HG03135 (cell line): ENCODE measurements at regions not wholly inside any gene's neighbourhood (a gene's known extent, or its start where the extent isn't known, plus 50 kb on each side); places are given as distances from the start of the nearest gene placed in this dataset.
"Not testable (repeated sequence)": the region's sequence is repeated elsewhere in the genome, so short reads cannot be mapped to it uniquely, and the experiment has no call there.

ENCODE experiments used
- ATAC-seq: cut with Tn5 transposase; IDR thresholded peaks from one replicate; pipeline ENCODE4 v1.9.1; 2021; ENCODE audit warnings: mild to moderate bottlenecking, moderate library complexity; ENCODE audit not compliant: unreplicated experiment

DNA sequence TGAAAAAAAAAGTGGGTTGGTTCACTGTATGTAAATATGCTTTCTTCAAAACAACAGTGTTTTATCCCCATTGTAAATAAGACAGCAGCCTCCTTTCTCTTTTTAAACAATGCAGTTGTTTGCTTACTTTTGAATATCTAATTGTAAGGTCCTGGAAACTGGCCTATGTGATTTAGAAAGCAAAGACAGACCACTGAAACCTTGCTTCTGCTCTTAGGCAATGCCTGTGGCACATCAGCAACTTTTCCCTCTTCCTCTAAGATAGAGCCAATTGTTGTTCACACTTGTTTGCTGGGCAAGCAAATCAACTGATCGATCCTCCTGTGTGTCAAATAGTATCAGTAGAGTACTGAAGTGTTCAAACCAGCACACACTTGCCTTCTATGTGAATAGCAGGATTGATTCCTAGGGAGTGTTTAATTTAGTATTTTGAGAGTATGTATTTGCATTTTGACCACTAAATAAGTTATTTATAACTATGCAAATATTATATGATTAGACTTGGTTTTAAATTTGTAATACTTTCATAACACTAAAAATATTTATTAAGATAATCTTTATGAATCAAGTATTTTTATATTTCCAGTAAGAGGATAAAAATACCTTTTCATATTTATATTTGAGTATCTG lies 55.4 kb upstream of the GRPR start:
- peak; percentile 84 for ATAC-seq

DNA sequence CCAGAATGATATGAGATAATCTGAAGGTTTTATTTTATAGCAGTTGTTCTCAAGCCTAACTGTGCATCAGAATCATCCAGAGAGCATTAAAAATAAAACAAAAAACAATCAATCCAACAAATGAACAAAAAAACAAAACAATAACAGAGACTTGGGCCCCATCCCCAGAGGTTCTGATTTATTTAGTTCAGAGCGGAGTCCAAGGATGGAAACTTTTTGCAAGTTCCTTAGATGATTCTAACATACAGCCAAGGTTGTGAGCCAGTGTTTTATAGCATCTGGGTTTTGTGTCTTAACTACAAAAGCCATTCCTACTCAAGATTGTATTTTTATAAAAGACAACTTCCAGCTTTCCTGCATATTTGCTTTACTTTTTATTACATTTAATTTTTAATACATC lies 59.4 kb upstream of the GRPR start:
- ATAC-seq = no peak

DNA sequence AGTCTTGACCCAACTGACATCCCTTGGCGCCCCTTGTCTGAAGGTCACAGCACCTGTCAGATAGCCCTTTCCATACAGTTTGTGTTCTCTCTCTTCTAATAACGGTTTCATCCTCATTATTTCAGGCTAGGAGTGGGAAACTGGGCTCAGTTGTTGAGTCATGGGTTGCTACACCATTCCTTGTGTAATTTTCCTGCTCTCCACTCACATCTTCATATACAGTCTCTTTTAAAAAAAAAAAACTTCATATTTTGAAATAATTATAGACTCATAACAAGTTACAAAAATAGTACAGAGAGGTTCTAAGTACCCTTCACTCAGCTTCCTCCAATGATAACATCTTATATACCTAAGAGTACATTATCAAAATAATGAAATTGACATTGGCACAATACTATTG lies 60.2 kb upstream of the GRPR start:
- no peak for ATAC-seq

DNA sequence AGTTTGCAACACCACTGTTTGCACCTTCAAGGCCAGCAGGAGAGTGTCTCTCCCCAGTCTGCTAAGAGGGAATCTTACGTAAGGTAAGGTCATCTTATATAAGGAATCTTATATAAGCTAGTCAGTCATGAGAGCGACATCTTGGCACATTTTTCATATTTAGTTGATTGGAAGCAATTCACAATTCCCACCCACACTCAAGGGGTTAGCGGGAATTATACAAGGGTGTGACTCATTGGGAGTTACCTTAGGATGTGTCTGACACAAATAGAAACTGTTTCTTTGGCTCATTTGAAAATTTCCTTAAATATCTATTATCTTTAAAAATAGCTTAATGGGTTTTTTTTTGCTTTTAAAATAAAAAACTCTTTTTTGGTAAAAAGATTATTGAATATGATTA lies 62.1 kb upstream of the GRPR start:
- no peak for ATAC-seq

DNA sequence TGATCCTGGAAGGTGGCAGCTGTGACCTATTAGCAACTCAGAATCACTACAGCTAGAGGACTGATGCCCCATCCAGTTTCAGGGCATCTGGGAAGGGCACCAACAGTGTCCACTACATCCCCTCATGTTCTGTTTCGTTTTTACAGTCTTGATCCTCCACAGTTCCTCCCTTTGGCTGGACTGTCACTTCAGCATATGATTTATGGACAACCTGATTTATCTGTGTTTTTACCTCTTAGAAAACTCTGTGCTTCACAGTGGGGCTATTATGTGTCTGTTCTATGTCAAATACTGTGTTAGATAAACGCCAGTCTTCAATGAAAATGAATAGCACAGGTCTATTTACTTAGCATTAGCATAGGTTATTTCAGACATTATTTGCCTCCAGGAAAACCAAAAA lies 63.1 kb upstream of the GRPR start:
- no peak for ATAC-seq

DNA sequence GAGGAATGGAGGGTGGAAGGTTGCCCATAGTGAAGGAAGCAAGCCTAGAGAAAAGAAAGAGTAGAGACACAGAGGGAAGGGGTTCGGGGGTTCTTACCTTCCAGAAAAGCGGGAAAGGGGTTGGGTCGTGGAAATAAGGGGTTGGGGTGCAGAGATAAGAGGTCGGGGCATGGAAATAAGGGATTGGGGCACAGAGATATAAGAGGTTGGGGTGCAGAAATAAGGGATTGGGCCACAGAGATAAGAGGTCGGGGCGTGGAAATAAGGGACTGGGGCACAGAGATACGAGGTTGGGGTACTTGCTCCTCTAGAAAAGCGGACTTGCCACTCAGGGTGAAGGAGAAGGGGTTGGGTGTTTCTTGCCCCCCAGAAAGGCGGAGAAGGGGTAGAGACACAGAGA lies 74.2 kb upstream of the GRPR start:
- ATAC-seq = not testable (repeated sequence)

DNA sequence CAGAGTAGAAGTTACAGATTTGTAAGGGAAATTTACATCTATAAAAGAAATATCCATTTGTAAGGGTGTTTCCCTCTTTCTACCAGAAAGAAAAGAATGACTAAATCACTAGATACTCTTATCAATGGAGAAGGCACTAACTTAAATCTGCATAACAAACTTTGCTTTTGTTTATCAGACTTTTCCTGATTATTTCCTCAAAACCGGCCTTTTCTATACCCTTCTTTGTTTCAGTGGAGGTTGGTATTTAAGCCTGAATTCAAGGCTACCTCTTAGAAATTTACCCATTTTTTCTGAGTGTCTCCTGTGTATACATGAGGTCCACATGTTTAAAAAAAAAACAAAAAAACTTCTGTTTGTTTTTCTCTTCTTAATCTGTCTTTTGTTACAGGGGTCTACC lies 80.4 kb upstream of the GRPR start:
- ATAC-seq = no peak

DNA sequence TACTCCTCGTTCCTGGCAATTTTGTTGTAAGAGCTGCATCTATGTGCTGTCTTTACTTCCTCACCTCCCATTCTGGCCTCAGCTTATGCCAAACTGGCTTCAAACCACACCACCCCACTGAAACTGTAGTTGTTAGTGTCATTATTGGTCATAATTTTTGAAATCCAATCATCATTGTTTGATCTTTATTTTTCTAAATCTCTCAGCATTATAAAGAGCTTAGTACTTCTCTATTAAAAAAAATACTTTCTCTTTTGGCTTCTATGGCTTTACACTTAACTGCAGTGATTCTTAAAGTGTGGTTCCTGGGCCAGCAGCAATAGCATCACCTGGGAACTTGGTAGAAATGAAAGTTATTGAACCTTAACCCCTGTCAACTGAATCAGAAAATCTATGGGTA lies 83.5 kb upstream of the GRPR start:
- no peak for ATAC-seq

DNA sequence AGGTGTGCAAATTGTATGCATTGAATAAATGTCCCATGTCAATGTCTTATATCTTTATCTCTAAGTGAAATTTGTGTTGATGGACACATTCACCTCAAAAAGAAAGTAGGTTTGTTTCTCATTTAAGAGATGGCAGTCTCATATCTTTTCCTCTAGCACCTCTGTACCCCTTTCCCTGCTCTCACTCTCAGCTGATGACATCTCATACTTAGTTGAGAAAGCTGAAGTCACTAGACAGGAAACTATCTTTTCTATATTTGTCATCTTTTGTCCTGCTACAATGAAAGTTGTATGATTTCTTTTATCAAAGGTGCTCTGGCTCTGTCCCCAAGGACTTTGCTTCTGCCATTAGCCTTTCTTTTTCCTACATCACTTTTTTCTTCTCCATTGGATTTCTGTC lies 84.0 kb upstream of the GRPR start:
- no peak for ATAC-seq

DNA sequence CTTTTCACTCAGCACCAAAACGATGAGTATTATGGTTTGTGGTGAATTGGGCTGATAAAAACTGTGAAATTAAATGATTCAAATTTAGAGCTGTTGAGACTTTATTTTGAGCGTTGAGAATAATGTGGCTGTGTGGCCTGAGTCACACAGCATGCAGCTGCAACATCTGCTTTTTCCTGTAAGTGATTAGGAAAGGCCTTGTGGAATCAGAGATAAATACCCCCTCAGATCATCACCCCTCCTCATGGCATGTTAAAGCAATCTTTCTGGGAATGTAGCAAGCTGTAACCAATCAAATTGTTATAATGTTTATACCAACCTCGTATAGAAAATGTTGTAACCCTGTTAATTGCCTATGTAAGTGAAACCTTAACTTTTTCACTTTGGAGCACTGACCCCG lies 90.0 kb upstream of the GRPR start:
- ATAC-seq = no peak

DNA sequence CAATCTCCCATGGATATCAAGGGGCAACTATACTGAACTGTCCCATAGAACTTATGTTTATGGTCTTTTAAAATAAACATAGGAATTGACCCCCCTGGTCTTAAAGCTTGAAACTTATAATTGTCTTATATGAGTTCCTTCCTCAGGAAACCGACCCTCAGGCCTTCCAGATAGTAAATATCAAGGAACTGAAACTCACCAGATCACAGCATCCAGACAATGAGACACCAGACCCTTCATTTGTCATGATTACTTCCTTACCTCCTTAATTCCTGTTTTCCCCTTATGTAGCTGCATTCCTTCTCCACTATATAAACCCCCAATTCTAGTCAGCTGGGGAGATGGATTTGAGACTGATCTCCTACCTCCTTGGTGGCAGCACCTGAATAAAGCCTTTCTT lies 94.8 kb upstream of the GRPR start:
- ATAC-seq = no peak

DNA sequence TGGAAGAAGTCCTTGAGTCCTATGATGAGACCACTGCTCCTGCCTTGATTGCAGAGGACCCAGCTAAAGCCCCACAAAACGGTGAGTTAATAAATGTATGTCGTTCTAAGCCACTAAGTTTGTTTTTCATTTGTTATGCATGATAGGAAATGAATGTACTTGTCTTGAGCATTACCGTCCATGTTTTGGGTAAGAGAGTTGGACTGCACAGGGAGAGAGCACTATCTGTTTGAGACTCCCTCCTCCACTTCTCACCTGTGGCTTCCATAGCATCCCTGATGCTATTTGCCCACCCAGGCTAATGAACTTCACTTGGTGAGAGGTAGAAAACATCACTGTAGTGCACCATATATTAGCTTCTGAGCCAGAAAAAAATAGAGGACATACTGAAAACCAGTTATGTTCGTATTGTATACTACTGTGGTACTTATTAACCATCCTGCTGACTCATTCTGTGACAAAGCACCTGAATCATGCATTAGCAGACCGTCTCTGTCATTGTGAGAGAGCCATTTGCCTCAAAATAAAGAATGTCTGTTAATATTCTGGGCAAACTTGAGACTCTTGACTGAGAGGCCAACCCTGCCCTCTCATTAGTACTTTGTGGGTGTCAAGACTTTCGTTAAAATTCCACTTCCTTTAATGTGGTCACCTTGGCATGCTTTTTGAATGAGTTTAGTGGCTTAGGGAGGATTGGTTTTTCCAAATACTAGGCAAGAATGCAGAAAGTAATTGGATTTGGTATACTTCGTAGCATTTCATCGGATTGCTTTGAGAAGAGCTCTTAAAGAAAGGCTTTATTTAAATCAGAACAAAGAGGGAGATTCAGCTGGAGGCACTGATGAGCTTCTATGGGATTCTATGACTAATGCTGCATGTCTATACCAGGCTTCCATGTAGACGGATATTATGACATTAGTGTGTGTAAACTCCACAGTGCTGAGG lies 99.3 kb upstream of the GRPR start:
- ATAC-seq = peak; percentile 97

DNA sequence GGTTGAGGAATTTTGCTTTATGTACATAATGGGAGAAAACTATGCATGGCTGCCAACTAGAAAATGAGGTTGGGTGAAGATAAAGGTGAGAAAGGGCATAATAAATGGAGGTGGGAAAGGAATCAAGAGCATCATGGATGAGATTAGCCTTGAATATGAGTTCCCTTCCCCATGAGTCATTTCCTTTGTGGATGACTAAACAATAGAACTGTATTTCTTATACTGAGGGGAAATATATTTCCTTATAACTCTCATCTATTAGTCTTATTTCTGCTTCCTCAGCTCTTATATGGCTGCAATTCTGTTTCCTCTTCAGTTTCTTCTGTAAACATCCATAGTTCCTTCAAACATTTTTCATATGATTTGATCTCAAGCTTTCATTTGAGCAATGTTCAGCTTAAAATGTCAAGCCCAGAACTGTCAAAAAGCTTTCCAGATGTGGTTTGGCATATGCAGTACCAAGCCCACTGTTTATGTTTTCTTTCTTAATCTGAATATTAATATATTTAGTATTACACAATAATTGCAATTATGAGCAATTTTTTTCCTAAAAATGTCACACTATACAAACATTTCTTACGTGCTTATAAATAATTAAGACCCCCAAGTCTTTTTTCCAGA lies 100.7 kb upstream of the GRPR start:
- no peak for ATAC-seq

DNA sequence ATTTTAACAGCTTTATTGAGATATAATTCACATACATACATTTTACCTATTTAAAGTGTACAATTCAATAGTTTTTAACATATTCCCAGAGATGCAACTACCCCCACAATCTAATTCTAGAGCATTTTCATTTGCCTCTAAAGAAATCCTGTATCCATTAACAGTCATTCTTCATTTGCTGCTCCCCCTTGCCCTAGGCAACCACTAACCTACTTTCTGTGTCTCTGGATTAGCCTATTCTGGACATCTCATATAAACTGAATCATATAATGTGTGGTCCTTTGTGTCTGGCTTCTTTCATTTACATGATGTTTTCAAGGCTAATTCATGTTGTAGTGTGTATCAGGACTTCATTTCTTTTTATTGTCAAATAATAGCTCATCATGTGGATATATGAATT lies 105.1 kb upstream of the GRPR start:
- ATAC-seq = no peak

DNA sequence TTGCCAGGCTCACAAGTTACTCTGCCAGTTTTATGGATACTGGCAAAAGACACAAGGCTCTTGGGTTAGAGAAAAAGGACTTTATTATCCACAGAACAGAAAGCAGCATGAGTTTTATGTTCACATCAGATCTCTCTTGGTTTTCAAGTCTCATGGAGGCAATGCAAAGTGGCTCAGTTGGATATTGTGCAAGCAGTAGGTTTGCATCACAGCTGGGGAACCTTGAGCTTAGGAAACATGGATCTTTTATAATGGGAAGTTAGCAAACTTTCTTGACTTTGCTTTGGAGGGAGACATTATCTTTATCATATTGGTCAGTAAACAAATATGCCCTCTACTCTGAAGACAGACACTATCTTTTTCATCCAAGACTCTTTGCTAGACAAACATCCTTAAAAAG lies 109.2 kb upstream of the GRPR start:
- ATAC-seq = no peak

DNA sequence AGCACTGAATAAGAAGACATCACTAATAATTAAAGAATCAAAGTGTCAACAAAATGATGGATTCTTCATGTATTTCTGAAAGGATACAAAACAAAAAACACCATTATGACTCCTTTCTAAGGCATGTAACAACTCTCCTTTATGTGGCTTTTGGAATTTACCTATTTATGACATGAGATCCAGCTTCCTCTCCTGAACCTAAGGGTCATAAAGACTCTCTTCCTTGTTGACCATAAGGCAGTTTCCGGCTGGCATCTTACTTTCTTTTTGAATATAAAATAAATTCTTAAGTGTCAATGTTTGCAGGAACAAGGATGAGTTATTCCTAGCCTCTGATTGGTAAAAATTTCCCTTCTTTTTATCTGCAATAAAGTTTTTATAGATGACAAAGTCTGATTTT lies 111.1 kb upstream of the GRPR start:
- ATAC-seq = no peak

DNA sequence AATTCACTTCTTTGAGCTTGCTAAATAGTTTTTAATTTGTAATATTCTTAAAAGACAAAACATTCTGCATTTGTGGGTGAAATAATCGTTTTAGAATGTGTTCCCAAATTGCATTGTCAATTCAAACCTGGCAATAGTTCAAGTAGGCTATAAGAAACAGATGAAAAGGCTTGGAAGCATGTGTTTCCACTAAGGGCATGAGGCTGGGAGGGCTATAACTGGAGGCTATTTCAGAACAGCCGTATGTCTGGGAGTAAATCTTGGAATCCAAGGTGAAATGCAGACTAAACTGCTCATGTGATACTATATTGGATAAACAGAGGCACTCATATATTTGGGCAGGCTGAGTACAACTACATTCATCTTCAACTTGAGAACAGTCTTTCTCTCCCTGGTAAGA lies 117.4 kb upstream of the GRPR start:
- no peak for ATAC-seq

DNA sequence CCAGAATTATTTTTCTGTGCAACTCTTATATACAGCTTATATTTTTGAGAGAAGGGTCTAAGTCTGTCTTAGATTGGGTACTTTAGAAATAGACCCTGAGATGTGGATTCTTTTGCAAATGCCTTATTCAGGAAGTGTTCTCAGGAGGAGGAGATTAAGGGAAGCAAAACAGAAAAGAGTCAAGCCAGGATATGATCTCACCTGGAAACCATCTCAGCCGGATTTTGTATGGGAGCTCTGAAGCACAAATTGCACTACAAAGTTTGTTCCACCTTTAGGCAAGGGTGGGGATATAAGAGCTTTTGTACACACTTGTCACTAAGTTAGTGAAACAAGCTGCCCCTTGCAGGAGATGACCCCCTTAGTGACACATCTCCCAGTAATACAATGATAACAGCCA lies 121.2 kb upstream of the GRPR start:
- no peak for ATAC-seq

DNA sequence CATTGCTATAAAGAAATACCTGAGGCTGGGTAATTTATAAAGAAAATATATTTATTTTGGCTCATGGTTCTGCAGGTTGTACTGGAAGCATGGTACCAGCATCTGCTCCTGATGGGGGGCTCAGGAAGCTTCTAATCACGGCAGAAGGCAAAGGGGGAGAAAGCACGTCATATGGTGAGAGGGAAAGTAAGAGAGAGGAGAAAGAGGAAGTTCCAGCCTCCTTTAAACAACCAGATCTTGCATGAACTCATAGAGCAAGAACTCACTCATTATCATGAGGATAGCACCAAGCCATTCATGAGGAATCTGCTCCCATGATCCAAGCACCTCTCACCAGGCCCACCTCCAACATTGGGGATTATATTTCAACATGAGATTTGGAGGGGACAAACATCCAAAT lies 125.0 kb upstream of the GRPR start:
- no peak for ATAC-seq

DNA sequence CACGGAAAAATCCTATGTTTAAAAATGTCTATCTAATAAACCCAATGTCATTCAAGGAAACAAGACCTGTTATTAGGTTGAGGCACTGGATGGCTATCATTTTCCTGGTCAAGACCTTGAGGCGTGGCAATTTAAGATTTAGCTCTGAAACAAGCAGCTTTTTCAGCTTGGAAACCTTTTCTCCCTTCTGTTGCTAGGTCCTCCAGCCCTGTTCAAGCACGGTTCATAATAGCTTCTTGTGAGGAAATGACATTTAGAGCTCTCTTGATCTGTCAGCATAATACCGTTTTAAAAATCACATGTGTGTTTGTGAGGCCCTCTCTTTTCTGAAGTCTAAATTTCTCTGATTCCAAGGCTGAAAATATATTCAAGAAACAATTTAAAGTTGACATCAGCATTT lies 133.6 kb upstream of the GRPR start:
- ATAC-seq = no peak

DNA sequence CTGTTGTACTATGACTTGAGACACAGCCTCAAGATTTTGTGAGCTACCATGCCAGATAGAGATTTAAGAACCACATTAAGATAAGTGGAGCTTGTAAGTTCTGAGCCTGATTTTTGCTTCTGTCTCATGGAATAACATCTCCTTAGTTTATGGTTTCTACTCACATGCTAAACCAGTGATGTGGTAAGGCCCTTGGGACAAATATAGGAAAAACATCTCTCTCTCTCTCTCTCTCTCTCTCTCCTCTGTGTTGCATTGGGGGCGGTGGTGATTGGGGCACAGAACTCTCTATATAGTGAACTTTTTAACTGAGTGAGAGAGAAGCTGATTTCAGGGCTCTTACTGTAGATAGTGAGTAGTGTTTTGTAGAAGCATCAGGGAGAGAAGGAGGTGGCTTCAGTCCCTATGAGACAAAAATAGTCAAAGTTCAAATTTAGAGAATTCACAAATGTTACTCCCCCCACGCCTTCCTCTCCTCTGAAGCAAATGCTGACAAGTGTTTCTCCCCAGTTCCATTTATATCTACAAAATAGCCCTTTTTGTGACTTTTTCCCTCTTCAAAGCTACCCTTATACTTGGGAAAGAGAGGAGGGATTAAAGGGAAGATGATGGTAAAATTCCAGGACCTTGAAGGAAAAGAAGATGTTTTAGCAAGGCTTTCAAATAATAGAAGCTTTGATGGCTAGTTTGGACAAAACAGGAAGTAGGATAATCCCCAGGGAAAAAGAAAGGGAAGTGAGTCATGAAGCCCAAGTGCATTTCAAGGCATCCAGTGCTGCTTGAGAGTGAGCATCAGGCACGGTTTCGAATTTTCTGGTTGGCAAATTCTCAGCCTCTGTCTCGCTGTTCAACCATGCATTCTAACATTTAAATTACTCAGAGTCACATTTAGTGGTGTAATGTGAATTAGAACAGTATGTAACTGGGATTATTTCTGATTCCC lies 134.3 kb upstream of the AP1S2 start:
- no peak for ATAC-seq
